Activated CD4-positive, alpha-beta T cell treated with anti-CD3 and anti-CD28 coated beads, Interleukin-2, Interleukin-6, amounts not matched to agents 100 ng/mL and 50 ng/mL, durations not matched to agents 16 hours and 8 hours (primary cell): ENCODE measurements at regions not wholly inside any gene's neighbourhood (a gene's known extent, or its start where the extent isn't known, plus 50 kb on each side); places are given as distances from the start of the nearest gene placed in this dataset.
"Not testable (repeated sequence)": the region's sequence is repeated elsewhere in the genome, so short reads cannot be mapped to it uniquely, and the experiment has no call there.

Experiments
- DNase-seq: peaks from one replicate; pipeline ENCODE4 v3.0.0-alpha.2; 2020

GRCh38 chr19:28655054-28655453 is 557.9 kb downstream of the UQCRFS1 start:
- DNase-seq = no peak

GRCh38 chr19:28652765-28653164 is 560.2 kb downstream of the UQCRFS1 start:
- no peak for DNase-seq

- no peak for DNase-seq
Measured at GRCh38 chr19:28646629-28647028, 566.3 kb downstream of the UQCRFS1 start.

GRCh38 chr19:28644169-28644775 is 568.7 kb downstream of the UQCRFS1 start:
- DNase-seq = no peak

- DNase-seq = no peak
Measured at GRCh38 chr19:28642787-28643683, 569.9 kb downstream of the UQCRFS1 start.

GRCh38 chr19:28641395-28641794 is 571.6 kb downstream of the UQCRFS1 start:
- DNase-seq = no peak

GRCh38 chr19:28640506-28640905 is 572.4 kb downstream of the UQCRFS1 start:
- no peak for DNase-seq

- DNase-seq = no peak
Measured at GRCh38 chr19:28638445-28638844, 574.5 kb downstream of the UQCRFS1 start.

GRCh38 chr19:28636706-28637105 is 576.2 kb downstream of the UQCRFS1 start:
- no peak for DNase-seq

GRCh38 chr19:28636016-28636629 is 576.8 kb downstream of the UQCRFS1 start:
- DNase-seq = no peak

- DNase-seq = no peak
Measured at GRCh38 chr19:28634837-28635236, 578.1 kb downstream of the UQCRFS1 start.

GRCh38 chr19:28634019-28634328 is 579.0 kb downstream of the UQCRFS1 start:
- DNase-seq = no peak

- DNase-seq = peak; percentile 64
Measured at GRCh38 chr19:28633319-28634018, 579.5 kb downstream of the UQCRFS1 start.

GRCh38 chr19:28632371-28633080 is 580.4 kb downstream of the UQCRFS1 start:
- DNase-seq = no peak

GRCh38 chr19:28631961-28632360 is 581.0 kb downstream of the UQCRFS1 start:
- DNase-seq = no peak

- DNase-seq = no peak
Measured at GRCh38 chr19:28627669-28628068, 585.3 kb downstream of the UQCRFS1 start.

GRCh38 chr19:28626407-28626806 is 586.5 kb downstream of the UQCRFS1 start:
- DNase-seq = not testable (repeated sequence)

GRCh38 chr19:28619816-28620429 is 593.0 kb downstream of the UQCRFS1 start:
- no peak for DNase-seq

- no peak for DNase-seq
Measured at GRCh38 chr19:28618504-28618903, 594.4 kb downstream of the UQCRFS1 start.

GRCh38 chr19:28615966-28616365 is 597.0 kb downstream of the UQCRFS1 start:
- no peak for DNase-seq

GRCh38 chr19:28615546-28615916 is 597.4 kb downstream of the UQCRFS1 start:
- DNase-seq = no peak
